ENCODE measurements at regions not wholly inside any gene's neighbourhood (a gene's known extent, or its start where the extent isn't known, plus 50 kb on each side); places are given as distances from the start of the nearest gene placed in this dataset.

- Mint-ChIP-seq H3K4me1 (ENCODE audit: low read depth) (no peaks in the 10 kb centered on the region), H3K9me3 (ENCODE audit: low read depth) (no peaks in the 10 kb centered on the region), H3K27ac (no peak overlapping the region), H3K4me3 (no peak overlapping the region), H3K36me3 (no peaks in the 10 kb centered on the region), H3K27me3 (no peaks in the 10 kb centered on the region)
Measured at GRCh38 chr12:88408823-88409222, 171.4 kb downstream of the KITLG start.

- H3K27me3 Mint-ChIP-seq = no peaks in the 10 kb centered on the region
- no peaks in the 10 kb centered on the region for H3K4me1 Mint-ChIP-seq (ENCODE audit: low read depth)
- no peaks in the 10 kb centered on the region for H3K9me3 Mint-ChIP-seq (ENCODE audit: low read depth)
- H3K36me3 Mint-ChIP-seq = no peaks in the 10 kb centered on the region
- H3K4me3 Mint-ChIP-seq = no peak overlapping the region
- no peak overlapping the region for H3K27ac Mint-ChIP-seq
Measured at GRCh38 chr12:88409257-88409656, 171.0 kb downstream of the KITLG start.

- no peaks in the 10 kb centered on the region for H3K27me3 Mint-ChIP-seq
- H3K9me3 Mint-ChIP-seq (ENCODE audit: low read depth) = no peaks in the 10 kb centered on the region
- H3K4me1 Mint-ChIP-seq (ENCODE audit: low read depth) = no peaks in the 10 kb centered on the region
- H3K4me3 Mint-ChIP-seq = no peak overlapping the region
- no peak overlapping the region for H3K27ac Mint-ChIP-seq
- H3K36me3 Mint-ChIP-seq = no peaks in the 10 kb centered on the region
Measured at GRCh38 chr12:88411689-88412088, 168.6 kb downstream of the KITLG start.

GRCh38 chr12:88413646-88414045 is 166.6 kb downstream of the KITLG start:
- H3K27ac Mint-ChIP-seq = no peak overlapping the region
- H3K36me3 Mint-ChIP-seq = no peaks in the 10 kb centered on the region
- no peak overlapping the region for H3K4me3 Mint-ChIP-seq
- no peaks in the 10 kb centered on the region for H3K4me1 Mint-ChIP-seq (ENCODE audit: low read depth)
- no peaks in the 10 kb centered on the region for H3K9me3 Mint-ChIP-seq (ENCODE audit: low read depth)
- no peaks in the 10 kb centered on the region for H3K27me3 Mint-ChIP-seq

GRCh38 chr12:88416155-88416554 is 164.1 kb downstream of the KITLG start:
- H3K4me1 Mint-ChIP-seq (ENCODE audit: low read depth) = no peaks in the 10 kb centered on the region
- H3K36me3 Mint-ChIP-seq = no peaks in the 10 kb centered on the region
- H3K27ac Mint-ChIP-seq = no peak overlapping the region
- no peaks in the 10 kb centered on the region for H3K9me3 Mint-ChIP-seq (ENCODE audit: low read depth)
- no peaks in the 10 kb centered on the region for H3K27me3 Mint-ChIP-seq
- no peak overlapping the region for H3K4me3 Mint-ChIP-seq

- Mint-ChIP-seq H3K9me3 (ENCODE audit: low read depth) (no peaks in the 10 kb centered on the region), H3K4me3 (no peak overlapping the region), H3K27ac (no peak overlapping the region), H3K4me1 (ENCODE audit: low read depth) (no peaks in the 10 kb centered on the region), H3K36me3 (no peaks in the 10 kb centered on the region), H3K27me3 (no peaks in the 10 kb centered on the region)
Measured at GRCh38 chr12:88416786-88417185, 163.5 kb downstream of the KITLG start.

- H3K36me3 Mint-ChIP-seq = no peaks in the 10 kb centered on the region
Measured at GRCh38 chr12:88417531-88417930, 162.7 kb downstream of the KITLG start.

GRCh38 chr12:88418856-88419497 is 161.3 kb downstream of the KITLG start:
- no peak overlapping the region for H3K27ac Mint-ChIP-seq

More at GRCh38 chr12:88417531-88417930, 162.7 kb downstream of the KITLG start:
- Mint-ChIP-seq H3K9me3 (ENCODE audit: low read depth) (no peaks in the 10 kb centered on the region), H3K27ac (no peak overlapping the region), H3K4me3 (no peak overlapping the region), H3K4me1 (ENCODE audit: low read depth) (no peaks in the 10 kb centered on the region), H3K27me3 (no peaks in the 10 kb centered on the region)

GRCh38 chr12:88419794-88420193 is 160.5 kb downstream of the KITLG start:
- Mint-ChIP-seq H3K27me3 (no peaks in the 10 kb centered on the region), H3K36me3 (no peaks in the 10 kb centered on the region), H3K4me3 (no peak overlapping the region), H3K4me1 (ENCODE audit: low read depth) (no peaks in the 10 kb centered on the region), H3K9me3 (ENCODE audit: low read depth) (no peaks in the 10 kb centered on the region), H3K27ac (no peak overlapping the region)

More at GRCh38 chr12:88418856-88419497, 161.3 kb downstream of the KITLG start:
- Mint-ChIP-seq H3K36me3 (no peaks in the 10 kb centered on the region), H3K4me1 (ENCODE audit: low read depth) (no peaks in the 10 kb centered on the region), H3K9me3 (ENCODE audit: low read depth) (no peaks in the 10 kb centered on the region), H3K27me3 (no peaks in the 10 kb centered on the region), H3K4me3 (no peak overlapping the region)

- Mint-ChIP-seq H3K4me3 (no peak overlapping the region), H3K36me3 (no peaks in the 10 kb centered on the region), H3K4me1 (ENCODE audit: low read depth) (no peaks in the 10 kb centered on the region), H3K9me3 (ENCODE audit: low read depth) (no peaks in the 10 kb centered on the region), H3K27me3 (no peaks in the 10 kb centered on the region), H3K27ac (no peak overlapping the region)
Measured at GRCh38 chr12:88420457-88420856, 159.8 kb downstream of the KITLG start.

- Mint-ChIP-seq H3K27ac (no peak overlapping the region), H3K27me3 (no peaks in the 10 kb centered on the region), H3K36me3 (no peaks in the 10 kb centered on the region), H3K9me3 (ENCODE audit: low read depth) (peaks cover 7% of the 10 kb centered on the region), H3K4me3 (no peak overlapping the region), H3K4me1 (ENCODE audit: low read depth) (no peaks in the 10 kb centered on the region)
Measured at GRCh38 chr12:88424791-88425730, 155.2 kb downstream of the KITLG start.

- Mint-ChIP-seq H3K27me3 (no peaks in the 10 kb centered on the region), H3K27ac (no peak overlapping the region), H3K4me3 (no peak overlapping the region), H3K4me1 (ENCODE audit: low read depth) (no peaks in the 10 kb centered on the region), H3K9me3 (ENCODE audit: low read depth) (peaks cover 7% of the 10 kb centered on the region), H3K36me3 (no peaks in the 10 kb centered on the region)
Measured at GRCh38 chr12:88428350-88428749, 151.9 kb downstream of the KITLG start.

GRCh38 chr12:88431246-88431645 is 149.0 kb downstream of the KITLG start:
- Mint-ChIP-seq H3K27ac (no peak overlapping the region), H3K4me1 (ENCODE audit: low read depth) (no peaks in the 10 kb centered on the region), H3K36me3 (no peaks in the 10 kb centered on the region), H3K9me3 (ENCODE audit: low read depth) (peaks cover 7% of the 10 kb centered on the region), H3K27me3 (no peaks in the 10 kb centered on the region), H3K4me3 (no peak overlapping the region)

GRCh38 chr12:88432531-88433490 is 147.5 kb downstream of the KITLG start:
- Mint-ChIP-seq H3K27me3 (no peaks in the 10 kb centered on the region), H3K4me1 (ENCODE audit: low read depth) (no peaks in the 10 kb centered on the region), H3K36me3 (no peaks in the 10 kb centered on the region)

More at GRCh38 chr12:88432531-88433490, 147.5 kb downstream of the KITLG start:
- no peak overlapping the region for H3K27ac Mint-ChIP-seq
- no peak overlapping the region for H3K4me3 Mint-ChIP-seq
- H3K9me3 Mint-ChIP-seq (ENCODE audit: low read depth) = peaks cover 7% of the 10 kb centered on the region
